IMR-90 (cell line): ENCODE measurements at regions not wholly inside any gene's neighbourhood (a gene's known extent, or its start where the extent isn't known, plus 50 kb on each side); places are given as distances from the start of the nearest gene placed in this dataset.

Experiments used
- ATAC-seq: fragments of 200-7000 bp; cut with Tn5 transposase; 2 replicates; pipeline ENCODE4 v1.9.1; 2020; ENCODE audit warnings: low read depth, mild to moderate bottlenecking, moderate library complexity
- BruUV-seq: library from RNA; stranded (reverse); fragments of 400-500 nt; replicated peaks from 2 replicates; lab custom pipeline; 2021; lab: Mats Ljungman, UMichigan
- CTCF ChIA-PET: fragments of 300-600 bp; formaldehyde crosslinking; extraction: SDS; loops from one replicate; lab custom pipeline; 2021; ENCODE audit warnings: antibody characterized with exemption; lab: Yijun Ruan, JAX
- POLR2A ChIA-PET: fragments of 300-600 bp; sonication (Branson Sonifier 250); formaldehyde crosslinking; loops from one replicate; lab custom pipeline; 2022; ENCODE audit warnings: antibody characterized with exemption; ENCODE audit not compliant: unreplicated experiment; lab: Charles Lee
- DNase-seq: peaks from one replicate; pipeline ENCODE4 v3.0.0; 2013
- H2AFZ ChIP-seq: replicated peaks from 2 replicates; pipeline ENCODE3; 2013; ENCODE audit warnings: low read length, mild to moderate bottlenecking; ENCODE audit not compliant: poor library complexity
- H2AK5ac ChIP-seq: 2 replicates; pipeline ENCODE4 v1.6.1; 2013; ENCODE audit warnings: low read depth, low read length, inconsistent platforms
- H2AK9ac ChIP-seq: replicated peaks from 2 replicates; pipeline ENCODE3; 2013; ENCODE audit warnings: mild to moderate bottlenecking, low read depth, low read length, moderate library complexity; ENCODE audit not compliant: poor library complexity
- H2BK120ac ChIP-seq: 2 replicates; pipeline ENCODE4 v1.6.1; 2013; ENCODE audit warnings: low read depth, low read length, inconsistent platforms
- H2BK15ac ChIP-seq: 3 replicates; pipeline ENCODE4 v1.6.1; 2013; ENCODE audit warnings: low read depth, low read length, inconsistent platforms
- H2BK20ac ChIP-seq: 2 replicates; pipeline ENCODE4 v1.6.1; 2013; ENCODE audit warnings: low read depth, mild to moderate bottlenecking, inconsistent platforms, low read length, moderate library complexity
- H2BK5ac ChIP-seq: 2 replicates; pipeline ENCODE4 v1.6.1; 2013; ENCODE audit warnings: mild to moderate bottlenecking, low read depth, low read length, inconsistent platforms; ENCODE audit not compliant: poor library complexity, severe bottlenecking
- H3K14ac ChIP-seq: replicated peaks from 2 replicates; pipeline ENCODE4 v1.6.1; 2013; ENCODE audit warnings: low read depth, low read length, inconsistent platforms
- H3K18ac ChIP-seq: 2 replicates; pipeline ENCODE4 v1.6.1; 2013; ENCODE audit warnings: low read depth, low read length, control low read depth
- H3K23ac ChIP-seq: 2 replicates; pipeline ENCODE4 v1.6.1; 2013; ENCODE audit warnings: low read depth, low read length, inconsistent platforms
- H3K27ac ChIP-seq: 2 replicates; pipeline ENCODE4 v1.5.1; 2013; ENCODE audit warnings: mild to moderate bottlenecking, control low read depth, low read length; ENCODE audit not compliant: insufficient read depth
- H3K27me3 ChIP-seq: 2 replicates; pipeline ENCODE4 v1.6.1; 2013; ENCODE audit warnings: low read length; ENCODE audit not compliant: control insufficient read depth, insufficient read depth
- H3K36me3 ChIP-seq: 2 replicates; pipeline ENCODE4 v1.6.1; 2013; ENCODE audit warnings: low read length, mixed read lengths; ENCODE audit not compliant: control insufficient read depth, insufficient read depth
- H3K4ac ChIP-seq: 2 replicates; pipeline ENCODE4 v1.6.1; 2013; ENCODE audit warnings: low read depth, low read length, inconsistent platforms
- H3K4me1 ChIP-seq: 2 replicates; pipeline ENCODE4 v1.6.1; 2013; ENCODE audit warnings: low read length, mixed read lengths; ENCODE audit not compliant: control insufficient read depth, insufficient read depth
- H3K4me2 ChIP-seq: 2 replicates; pipeline ENCODE4 v1.6.1; 2013; ENCODE audit warnings: low read depth, mild to moderate bottlenecking, control low read depth, low read length, moderate library complexity
- H3K4me3 ChIP-seq: 2 replicates; pipeline ENCODE4 v1.5.1; 2013; ENCODE audit warnings: low read depth, mild to moderate bottlenecking, control low read depth, low read length, moderate library complexity; ENCODE audit not compliant: insufficient read depth
- H3K56ac ChIP-seq: 2 replicates; pipeline ENCODE4 v1.6.1; 2013; ENCODE audit warnings: low read length, inconsistent platforms; ENCODE audit not compliant: insufficient read depth; ENCODE audit errors: extremely low read depth
- H3K79me1 ChIP-seq, 2 experiments: 2 replicates each; pipeline ENCODE4 v1.6.1; 2013; ENCODE audit warnings: low read length in 2 of 2, inconsistent platforms in 1 of 2, low read depth in 1 of 2
- H3K9ac ChIP-seq: 2 replicates; pipeline ENCODE4 v1.6.1; 2013; ENCODE audit warnings: low read depth, low read length, control low read depth
- H3K9me1 ChIP-seq: 2 replicates; pipeline ENCODE4 v1.6.1; 2013; ENCODE audit warnings: low read length, inconsistent platforms; ENCODE audit not compliant: insufficient read depth
- H3K9me3 ChIP-seq: 2 replicates; pipeline ENCODE4 v1.6.1; 2013; ENCODE audit warnings: low read length; ENCODE audit not compliant: control insufficient read depth, insufficient read depth
- H4K20me1 ChIP-seq: 2 replicates; pipeline ENCODE4 v1.6.1; 2013; ENCODE audit warnings: low read length, inconsistent platforms; ENCODE audit not compliant: insufficient read depth
- H4K5ac ChIP-seq: 2 replicates; pipeline ENCODE4 v1.6.1; 2013; ENCODE audit warnings: mild to moderate bottlenecking, low read depth, low read length, control low read depth
- H4K8ac ChIP-seq, 2 experiments: 2 replicates each; pipeline ENCODE4 v1.6.1; 2013; ENCODE audit warnings: low read depth in 2 of 2, low read length in 2 of 2, control low read depth in 1 of 2, inconsistent platforms in 1 of 2
- H4K91ac ChIP-seq: 2 replicates; pipeline ENCODE4 v1.6.1; 2013; ENCODE audit warnings: low read depth, low read length, inconsistent platforms; ENCODE audit not compliant: insufficient read depth
- BHLHE40 ChIP-seq: fragments of 150-350 bp; IDR thresholded peaks from 2 replicates; pipeline ENCODE4 v1.6.1; 2016; ENCODE audit warnings: mild to moderate bottlenecking, low read depth, low read length
- CHD1 ChIP-seq: IDR thresholded peaks from 2 replicates; pipeline ENCODE4 v1.6.1; 2012; ENCODE audit warnings: low read depth, low read length, improper control_type of control experiment
- CTCF ChIP-seq: conservative IDR thresholded peaks from 2 replicates; pipeline ENCODE4 v1.5.1; 2012; ENCODE audit warnings: mild to moderate bottlenecking, low read depth, low read length, improper control_type of control experiment
- MAFK ChIP-seq: IDR thresholded peaks from 2 replicates; pipeline ENCODE4 v1.6.1; 2012; ENCODE audit warnings: low read depth, low read length, improper control_type of control experiment
- MAZ ChIP-seq: IDR thresholded peaks from 2 replicates; pipeline ENCODE4 v1.6.1; 2012; ENCODE audit warnings: low read depth, mild to moderate bottlenecking, low read length, improper control_type of control experiment, moderate library complexity, borderline replicate concordance
- MXI1 ChIP-seq: IDR thresholded peaks from 2 replicates; pipeline ENCODE4 v1.6.1; 2012; ENCODE audit warnings: low read depth, mild to moderate bottlenecking, low read length, moderate library complexity, borderline replicate concordance
- POLR2A ChIP-seq: IDR thresholded peaks from 2 replicates; pipeline ENCODE4 v1.6.1; 2012; ENCODE audit warnings: mild to moderate bottlenecking, low read depth, low read length
- RAD21 ChIP-seq: IDR thresholded peaks from 2 replicates; pipeline ENCODE4 v1.6.1; 2012; ENCODE audit warnings: low read length, improper control_type of control experiment
- RFX5 ChIP-seq: IDR thresholded peaks from 2 replicates; pipeline ENCODE4 v1.8.0; 2012; ENCODE audit warnings: low read depth, mild to moderate bottlenecking, low read length, moderate library complexity
- WGBS, 2 experiments: methylation state at CpG; one replicate each; pipeline versions ENCODE4 v1.1.5 to v1.1.7; 2013; ENCODE audit warnings: missing lambda C conversion rate in 2 of 2; ENCODE audit not compliant: insufficient read length in 1 of 2; ENCODE audit errors: extremely low coverage in 2 of 2; 5-methylcytosine and 5-hydroxymethylcytosine counted together
- dilution Hi-C: fragments of 300-500 bp; cut with HindIII; formaldehyde crosslinking; loops from one replicate; pipeline ENCODE4 v1.14.3; 2018; ENCODE audit warnings: low sequenced_read_pairs; ENCODE audit not compliant: unreplicated experiment
- in situ Hi-C: fragments of 300-500 bp; cut with MboI; formaldehyde crosslinking; loops from 3 replicates; pipeline ENCODE4 v1.14.3; 2019; ENCODE audit warnings: low sequenced_read_pairs, inconsistent platforms, mixed read lengths
- intact Hi-C: fragments of 100-400 bp; cut with micrococcal nuclease; formaldehyde crosslinking; loops from 2 replicates; pipeline ENCODE4 v1.10.0; 2022
- TF ChIP-seq, protein P1 (sequence below): fragments of 150-350 bp; IDR thresholded peaks from 2 replicates; pipeline ENCODE4 v1.6.1; 2016; ENCODE audit warnings: low read depth, mild to moderate bottlenecking, low read length, moderate library complexity, borderline replicate concordance

DNA sequence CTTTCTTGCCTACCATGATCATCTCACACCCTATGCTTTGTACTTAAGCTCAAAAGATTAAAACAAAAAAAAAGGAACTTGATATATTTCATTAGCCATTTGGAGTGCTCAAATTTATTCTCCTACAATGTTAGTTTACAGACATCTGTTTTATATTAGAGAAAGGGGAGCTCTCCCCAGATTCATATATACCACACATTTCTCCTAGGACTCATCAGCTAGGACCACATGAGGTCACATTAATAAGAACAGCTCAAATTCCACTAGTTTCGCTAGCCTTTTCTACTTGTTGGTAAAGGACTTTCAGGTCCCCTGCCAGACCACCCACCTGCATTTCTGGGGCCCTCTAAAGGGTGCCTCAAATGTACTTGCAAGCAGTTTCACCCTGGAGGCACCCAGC lies 151.2 kb upstream of the MMADHC start:
- Histone ChIP-seq H2BK120ac (peak overlapping the region; percentile 78), H3K14ac (no peak overlapping the region), H3K36me3 (no peaks in the 10 kb centered on the region), H3K4ac (peak overlapping the region; percentile 16; the same call in 1 of the 2 replicates), H3K4me3 (no peak overlapping the region), H3K27me3 (no peaks in the 10 kb centered on the region), H2BK20ac (peak overlapping the region; percentile 71; the same call in 1 of the 2 replicates), H2AK5ac (peak overlapping the region; percentile 77; the same call in 1 of the 2 replicates), H2AFZ (no peak overlapping the region), H2BK5ac (no peak overlapping the region), H4K8ac (peak overlapping the region; percentile 18 to 31; a peak in 1 of 4 replicates), H3K27ac (peak overlapping the region; percentile 12; the same call in 1 of the 2 replicates), H4K5ac (peak overlapping the region; percentile 0; the same call in 1 of the 2 replicates), H3K23ac (no peak overlapping the region), H4K91ac (peak overlapping the region; percentile 2; the same call in 1 of the 2 replicates), H4K20me1 (no peaks in the 10 kb centered on the region), H3K79me1 (peaks cover 0 to 8% of the 10 kb centered on the region in 2 experiments; a peak in 1 of 4 replicates), H3K18ac (peak overlapping the region; percentile 58), H3K4me2 (no peak overlapping the region), H3K56ac (no peak overlapping the region), H3K9ac (no peak overlapping the region), H2AK9ac (no peak overlapping the region), H3K9me1 (peaks cover 4% of the 10 kb centered on the region; the same call in 1 of the 2 replicates), H3K4me1 (peaks cover 29% of the 10 kb centered on the region), H2BK15ac (peak overlapping the region; percentile 98; the same call in 2 of the 3 replicates), H3K9me3 (0 out of 2 replicates have a peak, but pooled peaks cover 2% of the 10 kb centered on the region)
- POLR2A ChIA-PET, result interaction anchor here (0.5 to 0.6 kb wide), 2 partner anchors 8 to 832 kb away, joined by 3 read pairs; no protein-coding TSS in a partner anchor
- peak; percentile 66 for DNase-seq
- TF ChIP-seq MAFK (no peak), POLR2A (no peak), BHLHE40 (no peak), MAZ (no peak), CHD1 (no peak), RAD21 (no peak), MXI1 (no peak), CTCF (no peak), RFX5 (no peak)
- TF ChIP-seq, protein P1, sequence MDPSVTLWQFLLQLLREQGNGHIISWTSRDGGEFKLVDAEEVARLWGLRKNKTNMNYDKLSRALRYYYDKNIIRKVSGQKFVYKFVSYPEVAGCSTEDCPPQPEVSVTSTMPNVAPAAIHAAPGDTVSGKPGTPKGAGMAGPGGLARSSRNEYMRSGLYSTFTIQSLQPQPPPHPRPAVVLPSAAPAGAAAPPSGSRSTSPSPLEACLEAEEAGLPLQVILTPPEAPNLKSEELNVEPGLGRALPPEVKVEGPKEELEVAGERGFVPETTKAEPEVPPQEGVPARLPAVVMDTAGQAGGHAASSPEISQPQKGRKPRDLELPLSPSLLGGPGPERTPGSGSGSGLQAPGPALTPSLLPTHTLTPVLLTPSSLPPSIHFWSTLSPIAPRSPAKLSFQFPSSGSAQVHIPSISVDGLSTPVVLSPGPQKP, result no peak
- CTCF ChIA-PET, result interaction anchor here (0.5 to 0.7 kb wide), 3 partner anchors 103 to 162 kb away, joined by 3 to 4 read pairs (median 3); no protein-coding TSS in a partner anchor
- BruUV-seq, result no TSS peak
- intact Hi-C loops (no loop called here), dilution Hi-C loops (no loop called here), in situ Hi-C loops (loop anchor here (25.0 kb wide), 1 partner anchor 724 kb away; no protein-coding TSS in a partner anchor)
- 83% methylated on average over 1 of the region's 1 CpG; no CpG with 5 or more reads in 1 of the 2 experiments for WGBS, 2 experiments
- ATAC-seq, result no peak
